ENCODE measurements at regions not wholly inside any gene's neighbourhood (a gene's known extent, or its start where the extent isn't known, plus 50 kb on each side); places are given as distances from the start of the nearest gene placed in this dataset.

DNA sequence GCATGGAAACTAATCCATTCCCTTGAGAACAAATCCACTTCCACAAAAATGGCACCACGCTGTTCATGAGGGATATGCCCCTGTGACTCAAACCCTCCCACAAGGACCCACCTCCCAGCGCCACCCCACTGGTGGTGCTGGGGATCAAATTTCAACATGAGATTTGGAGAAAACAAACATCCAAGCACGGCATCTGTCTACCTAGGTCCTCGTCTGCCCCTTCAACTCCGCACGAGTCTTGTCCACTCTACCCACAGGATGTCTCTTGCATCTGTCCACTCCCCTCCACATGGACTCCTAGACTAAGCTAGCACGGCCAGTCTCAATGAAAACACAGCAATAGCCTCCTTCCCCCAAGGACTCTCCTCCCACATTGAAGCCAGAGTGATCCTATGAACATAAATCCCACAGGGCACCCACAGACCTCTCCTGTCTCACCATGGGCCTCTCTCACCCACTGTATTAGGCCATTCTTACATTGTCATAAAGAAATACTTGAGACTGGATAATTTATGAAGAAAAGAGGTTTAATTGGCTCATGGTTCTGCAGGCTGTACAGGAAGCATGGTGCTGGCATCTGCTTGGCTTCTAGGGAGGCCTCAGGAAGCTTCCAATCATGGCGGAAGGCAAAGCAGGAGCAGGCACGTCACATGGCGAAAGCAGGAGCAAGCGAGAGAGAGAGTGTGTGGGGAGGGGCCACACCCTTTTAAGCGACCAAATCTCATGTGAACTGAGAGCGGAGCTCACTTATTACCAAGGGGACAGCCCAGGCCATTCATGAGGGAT is 101.4 kb downstream of the TOMM20 start:
- DNase-seq (ENCODE audit: low read depth): no peak

DNA sequence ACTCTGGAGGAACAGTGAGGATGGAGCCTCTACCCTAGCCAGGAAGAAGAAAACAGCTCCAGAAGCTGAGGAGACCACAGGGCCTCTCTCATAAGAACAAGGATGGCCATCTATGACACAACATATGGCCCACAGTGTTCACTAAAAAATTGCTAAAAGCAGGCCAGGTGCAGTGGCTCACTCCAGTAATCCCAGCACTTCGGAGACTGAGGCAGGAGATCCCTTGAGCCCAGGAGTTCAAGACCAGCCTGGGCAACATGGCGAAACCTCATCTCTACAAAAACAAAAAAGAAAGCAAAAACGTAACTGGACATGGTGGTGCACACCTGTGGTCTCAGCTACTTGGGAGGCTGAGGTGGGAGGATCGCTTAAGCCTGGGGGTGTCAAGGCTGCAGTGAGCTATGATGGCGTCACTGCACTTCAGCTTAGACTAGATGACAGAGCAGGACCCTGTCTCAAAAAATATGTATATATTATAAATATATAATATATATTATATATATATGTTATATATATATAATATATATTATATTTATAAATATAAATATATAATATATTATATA is 103.1 kb downstream of the TOMM20 start:
- DNase-seq (ENCODE audit: low read depth): no peak

DNA sequence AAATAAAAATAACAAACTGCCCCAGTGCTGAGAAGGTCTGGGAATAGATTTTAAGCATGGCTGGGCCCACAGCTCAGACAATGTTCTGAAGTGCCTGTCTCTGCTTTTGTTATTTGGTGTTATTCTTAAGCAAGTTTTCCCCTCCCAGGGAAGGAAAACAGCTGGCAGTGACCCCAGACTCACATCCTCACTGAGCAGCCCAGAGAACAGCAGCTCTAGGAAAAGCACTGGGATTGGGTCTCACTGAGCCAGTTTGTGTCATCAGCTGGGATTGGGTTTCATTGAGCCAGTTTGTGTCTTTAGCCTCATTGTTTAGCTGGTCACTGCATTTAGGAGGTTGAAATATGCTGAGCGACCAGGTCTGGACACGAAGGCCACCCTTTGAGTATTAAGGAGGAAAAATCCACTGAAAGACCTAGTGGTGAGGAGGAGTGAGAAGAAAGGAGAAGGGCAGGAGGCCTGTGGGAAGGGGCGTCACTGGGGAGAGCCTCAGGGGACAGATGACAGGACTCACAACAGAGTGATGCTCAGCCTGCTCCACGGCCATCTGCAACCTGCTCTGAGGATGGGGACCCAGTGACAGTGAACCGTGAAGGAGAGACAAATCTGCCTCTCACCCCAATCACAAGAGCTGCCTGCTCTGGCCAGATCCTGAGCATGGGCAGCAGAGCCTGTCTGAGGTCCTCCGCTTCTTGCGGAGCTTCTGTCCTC is 103.8 kb downstream of the TOMM20 start:
- DNase-seq (ENCODE audit: low read depth): peak; percentile 22

GRCh38 chr1:235023711-235024439 is 104.8 kb downstream of the TOMM20 start:
- DNase-seq (ENCODE audit: low read depth): peak; percentile 42

- no peak for DNase-seq (ENCODE audit: low read depth)
Observed at GRCh38 chr1:235022981-235023710, 105.5 kb downstream of the TOMM20 start.

DNA sequence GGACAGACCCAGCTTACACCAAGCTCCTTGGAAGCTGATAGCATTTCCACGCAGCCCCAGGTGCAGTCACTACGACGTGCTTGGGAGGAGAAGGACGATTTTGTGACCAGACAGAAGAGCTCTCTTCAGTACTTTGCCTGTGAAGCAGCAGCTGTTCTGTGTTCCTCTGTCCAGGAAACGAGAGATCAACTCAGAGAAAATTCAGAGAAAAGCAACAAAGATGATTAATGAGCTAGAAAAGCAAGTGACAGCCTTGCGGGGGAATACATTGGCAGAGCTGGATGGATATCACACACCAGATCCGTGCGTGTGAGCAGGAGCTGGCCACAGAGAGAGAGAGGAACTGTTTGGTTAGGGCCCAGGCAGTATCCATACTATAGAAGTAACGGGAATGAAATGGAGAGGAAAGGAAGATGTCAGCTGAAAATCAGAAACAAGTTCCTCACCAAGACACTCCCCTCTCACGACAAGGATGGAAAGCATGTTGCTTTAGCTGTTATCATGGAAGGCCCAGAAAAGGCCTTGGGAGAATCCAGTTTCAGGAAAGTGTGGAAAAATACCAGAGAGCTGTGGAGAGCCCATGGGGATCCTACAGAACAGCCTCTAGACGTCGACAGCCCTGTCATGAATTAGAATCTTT is 106.2 kb downstream of the TOMM20 start:
- no peak for DNase-seq (ENCODE audit: low read depth)

DNA sequence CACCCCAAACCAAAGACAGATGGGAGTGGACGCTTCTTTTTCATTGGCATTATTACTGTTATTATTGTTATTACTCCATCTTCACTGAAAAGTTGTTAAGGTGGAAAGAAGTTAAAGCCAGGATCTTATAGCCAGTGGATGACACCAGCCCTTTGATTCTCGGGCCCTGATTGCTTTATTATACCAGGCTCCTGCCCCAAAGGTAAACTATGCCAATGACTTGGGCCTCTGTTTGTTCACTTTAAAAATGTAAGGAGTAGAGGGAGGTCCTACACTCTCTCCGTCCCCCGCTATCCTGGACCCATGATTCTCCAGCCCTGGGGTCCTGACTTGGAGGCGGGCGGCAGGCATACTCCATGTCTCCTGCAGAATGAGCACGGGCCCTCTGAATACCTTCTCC is 106.8 kb downstream of the TOMM20 start:
- no peak for DNase-seq (ENCODE audit: low read depth)

GRCh38 chr1:235021321-235021720 is 107.3 kb downstream of the TOMM20 start:
- DNase-seq (ENCODE audit: low read depth): no peak

GRCh38 chr1:235019961-235020360 is 108.7 kb downstream of the TOMM20 start:
- DNase-seq (ENCODE audit: low read depth): no peak

GRCh38 chr1:235019471-235019870 is 109.2 kb downstream of the TOMM20 start:
- DNase-seq (ENCODE audit: low read depth): no peak

GRCh38 chr1:235018720-235019444 is 109.8 kb downstream of the TOMM20 start:
- DNase-seq (ENCODE audit: low read depth): no peak

DNA sequence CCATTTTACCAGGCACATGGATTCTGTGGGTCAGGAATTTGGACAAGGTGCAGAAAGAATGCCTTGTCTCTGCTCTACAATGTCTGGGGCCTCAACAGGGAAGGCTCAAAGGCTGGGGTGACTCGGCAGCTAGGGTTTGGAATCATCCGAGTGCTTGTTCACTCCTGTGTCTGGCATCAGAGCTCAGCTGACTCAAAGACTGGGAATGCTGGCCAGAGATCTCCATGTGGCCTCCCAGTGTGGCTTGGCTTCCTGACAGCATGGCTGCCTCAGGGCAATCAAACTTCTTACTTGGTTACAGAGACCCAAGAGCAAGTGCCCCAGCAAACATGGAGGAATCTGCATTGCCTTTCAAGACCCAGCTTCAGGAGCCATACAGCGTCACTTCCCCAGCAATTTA is 110.5 kb downstream of the TOMM20 start:
- DNase-seq (ENCODE audit: low read depth): peak; percentile 89

GRCh38 chr1:235017719-235018118 is 110.9 kb downstream of the TOMM20 start:
- DNase-seq (ENCODE audit: low read depth): no peak

GRCh38 chr1:235017191-235017590 is 111.4 kb downstream of the TOMM20 start:
- no peak for DNase-seq (ENCODE audit: low read depth)

DNA sequence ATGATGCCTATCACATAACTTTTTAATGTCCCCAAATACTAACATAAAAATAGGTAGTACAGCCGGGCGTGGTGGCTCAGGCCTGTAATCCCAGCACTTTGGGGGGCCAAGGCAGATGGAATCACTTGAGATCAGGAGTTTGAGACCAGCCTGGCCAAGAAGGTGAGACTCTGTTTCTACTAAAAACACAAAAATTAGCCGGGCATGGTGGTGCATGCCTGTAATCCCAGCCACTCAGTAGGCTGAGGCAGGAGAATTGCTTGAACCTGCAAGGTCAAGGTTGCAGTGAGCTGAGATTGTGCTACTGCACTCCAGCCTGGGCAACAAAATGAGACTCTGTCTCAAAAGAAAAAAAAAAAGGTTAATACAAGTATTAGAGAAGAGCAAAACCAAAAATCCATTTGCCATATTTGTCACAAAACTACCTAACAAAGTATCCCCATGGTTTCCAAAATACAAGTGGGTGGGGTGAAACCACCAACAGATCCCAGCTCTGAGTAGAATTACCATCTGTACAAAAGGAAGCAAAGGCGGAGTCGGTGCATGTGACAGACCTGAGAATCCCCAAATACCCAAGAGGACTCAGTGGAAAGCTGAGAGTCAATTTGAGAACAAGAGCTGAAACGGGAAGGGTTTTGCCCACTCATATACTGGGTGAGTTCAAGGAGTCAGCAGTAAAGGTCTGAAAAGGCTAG is 113.2 kb downstream of the TOMM20 start:
- no peak for DNase-seq (ENCODE audit: low read depth)

DNA sequence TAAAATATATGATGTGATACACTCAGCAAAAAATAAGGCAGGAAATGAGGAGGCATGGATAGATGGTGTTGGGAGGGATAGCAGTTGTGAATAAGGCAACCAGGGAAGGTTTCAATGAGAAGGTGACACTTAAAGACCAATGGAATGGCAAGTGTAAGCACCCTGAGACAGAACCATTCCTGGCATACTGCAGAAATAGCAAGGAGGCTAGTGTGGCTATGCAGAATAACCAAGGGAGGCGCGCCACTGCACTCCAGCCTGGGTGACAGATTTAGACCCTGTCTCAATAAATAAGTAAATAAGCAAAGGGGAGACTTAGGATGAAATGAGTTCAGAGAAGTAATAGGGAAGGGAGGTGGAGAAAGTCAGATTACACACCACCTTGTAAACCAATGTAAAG is 113.9 kb downstream of the TOMM20 start:
- DNase-seq (ENCODE audit: low read depth): no peak

- no peak for DNase-seq (ENCODE audit: low read depth)
Observed at GRCh38 chr1:235013512-235013911, 115.1 kb downstream of the TOMM20 start.

GRCh38 chr1:235012436-235013210 is 116.0 kb downstream of the TOMM20 start:
- no peak for DNase-seq (ENCODE audit: low read depth)
